ENCODE measurements at regions not wholly inside any gene's neighbourhood (a gene's known extent, or its start where the extent isn't known, plus 50 kb on each side); places are given as distances from the start of the nearest gene placed in this dataset.

GRCh38 chr1:98088381-98088780 is 167.5 kb upstream of the DPYD start:
- TF ChIP-seq CTCF (IDR thresholded peaks at IDR 0.05): no peak
- no peak for TF ChIP-seq POLR2A (IDR thresholded peaks at IDR 0.05)
